Activated naive CD4-positive, alpha-beta T cell treated with anti-CD3 and anti-CD28 coated beads, Interleukin-2, amount 50 U/mL, for 72 hours (primary cell): ENCODE measurements at regions not wholly inside any gene's neighbourhood (a gene's known extent, or its start where the extent isn't known, plus 50 kb on each side); places are given as distances from the start of the nearest gene placed in this dataset.
A peak's percentile ranks its signal among the peaks of the same experiment; 100 is the strongest.

Experiments
- ATAC-seq, 2 donors: fragments of 150-1000 bp; cut with Tn5 transposase; 2 replicates each; pipeline ENCODE4 v1.10.0; 2021; ENCODE audit warnings: mild to moderate bottlenecking in 2 of 2, moderate library complexity in 2 of 2
- DNase-seq, 2 donors: peaks; one replicate each; pipeline ENCODE4 v3.0.0; 2021 to 2022; ENCODE audit warnings: low spot score in 2 of 2
- H3K27ac Mint-ChIP-seq, 2 donors: one replicate each; pipeline ENCODE4 v1.8.0; 2022; ENCODE audit warnings: mild to moderate bottlenecking in 2 of 2, mixed read lengths in 2 of 2
- H3K36me3 Mint-ChIP-seq, 2 donors: one replicate each; pipeline ENCODE4 v1.8.0; 2022; ENCODE audit warnings: mixed read lengths in 2 of 2
- H3K9me3 Mint-ChIP-seq, 2 donors: one replicate each; pipeline ENCODE4 v1.8.0; 2022; ENCODE audit warnings: mixed read lengths in 2 of 2

GRCh38 chr12:111010061-111010460, 89.7 kb upstream of the MYL2 start:
- ATAC-seq (no peak), DNase-seq (no peak)
- H3K27ac Mint-ChIP-seq: no peak overlapping the region
- peaks cover 3 to 5% of the 10 kb centered on the region in 2 donors for H3K9me3 Mint-ChIP-seq
- no peaks in the 10 kb centered on the region for H3K36me3 Mint-ChIP-seq

GRCh38 chr12:111006621-111007020, 86.2 kb upstream of the MYL2 start:
- DNase-seq (no peak), ATAC-seq (no peak)
- no peak overlapping the region for H3K27ac Mint-ChIP-seq
- peaks cover 3 to 5% of the 10 kb centered on the region in 2 donors for H3K9me3 Mint-ChIP-seq
- H3K36me3 Mint-ChIP-seq: no peaks in the 10 kb centered on the region

- H3K27ac Mint-ChIP-seq: no peak overlapping the region
- H3K36me3 Mint-ChIP-seq: peaks cover 5 to 6% of the 10 kb centered on the region in 2 donors
- ATAC-seq (no peak), DNase-seq (no peak)
- peaks cover 0 to 5% of the 10 kb centered on the region in 2 donors for H3K9me3 Mint-ChIP-seq
These were observed 78.6 kb upstream of the MYL2 start for GRCh38 chr12:110998971-110999370.

GRCh38 chr12:110998165-110998564, 77.8 kb upstream of the MYL2 start:
- peaks cover 0 to 5% of the 10 kb centered on the region in 2 donors for H3K9me3 Mint-ChIP-seq
- ATAC-seq (no peak), DNase-seq (no peak)

GRCh38 chr12:110996415-110996814, 76.0 kb upstream of the MYL2 start:
- peaks cover 5 to 6% of the 10 kb centered on the region in 2 donors for H3K36me3 Mint-ChIP-seq
- H3K9me3 Mint-ChIP-seq: peaks cover 0 to 5% of the 10 kb centered on the region in 2 donors

More at GRCh38 chr12:110998165-110998564, 77.8 kb upstream of the MYL2 start:
- peaks cover 5 to 6% of the 10 kb centered on the region in 2 donors for H3K36me3 Mint-ChIP-seq
- no peak overlapping the region for H3K27ac Mint-ChIP-seq

GRCh38 chr12:110995615-110996014, 75.2 kb upstream of the MYL2 start:
- H3K27ac Mint-ChIP-seq: no peak overlapping the region
- peaks cover 5 to 6% of the 10 kb centered on the region in 2 donors for H3K36me3 Mint-ChIP-seq
- no peak for DNase-seq
- peaks cover 0 to 5% of the 10 kb centered on the region in 2 donors for H3K9me3 Mint-ChIP-seq
- no peak for ATAC-seq

More at GRCh38 chr12:110996415-110996814, 76.0 kb upstream of the MYL2 start:
- ATAC-seq: no peak
- H3K27ac Mint-ChIP-seq: no peak overlapping the region
- DNase-seq: no peak

GRCh38 chr12:110995016-110995415, 74.6 kb upstream of the MYL2 start:
- Mint-ChIP-seq H3K36me3 (peaks cover 5 to 6% of the 10 kb centered on the region in 2 donors), H3K27ac (no peak overlapping the region), H3K9me3 (peaks cover 0 to 5% of the 10 kb centered on the region in 2 donors)
- DNase-seq: no peak
- no peak for ATAC-seq

- DNase-seq: no peak
- H3K36me3 Mint-ChIP-seq: peaks cover 5 to 6% of the 10 kb centered on the region in 2 donors
- no peak for ATAC-seq
- H3K27ac Mint-ChIP-seq: no peak overlapping the region
- H3K9me3 Mint-ChIP-seq: peaks cover 0 to 5% of the 10 kb centered on the region in 2 donors
These were observed 73.1 kb upstream of the MYL2 start for GRCh38 chr12:110993434-110993833.

- Mint-ChIP-seq H3K27ac (no peak overlapping the region), H3K36me3 (peaks cover 0 to 1% of the 10 kb centered on the region in 2 donors), H3K9me3 (peaks cover 0 to under 1% of the 10 kb centered on the region in 2 donors)
- ATAC-seq (no peak), DNase-seq (no peak)
These were observed 72.5 kb upstream of the MYL2 start for GRCh38 chr12:110992909-110993308.

GRCh38 chr12:110983811-110984210, 63.4 kb upstream of the MYL2 start:
- no peaks in the 10 kb centered on the region for H3K9me3 Mint-ChIP-seq
- ATAC-seq: no peak
- no peak for DNase-seq
- no peak overlapping the region for H3K27ac Mint-ChIP-seq
- no peaks in the 10 kb centered on the region for H3K36me3 Mint-ChIP-seq

- ATAC-seq: peak in 1 of 2 donors; percentile 70
- DNase-seq: no peak
- H3K9me3 Mint-ChIP-seq: peaks cover 4 to 14% of the 10 kb centered on the region in 2 donors
- no peaks in the 10 kb centered on the region for H3K36me3 Mint-ChIP-seq
- H3K27ac Mint-ChIP-seq: no peak overlapping the region
These were observed 52.5 kb upstream of the MYL2 start for GRCh38 chr12:110972866-110973265.

- no peak for ATAC-seq
- DNase-seq: no peak
- H3K36me3 Mint-ChIP-seq: no peaks in the 10 kb centered on the region
- no peak overlapping the region for H3K27ac Mint-ChIP-seq
- peaks cover 4 to 14% of the 10 kb centered on the region in 2 donors for H3K9me3 Mint-ChIP-seq
These were observed 51.6 kb upstream of the MYL2 start for GRCh38 chr12:110971936-110972335.

- no peak for ATAC-seq
- Mint-ChIP-seq H3K36me3 (no peaks in the 10 kb centered on the region), H3K9me3 (peaks cover 4 to 14% of the 10 kb centered on the region in 2 donors), H3K27ac (no peak overlapping the region)
- DNase-seq: no peak
These were observed 51.0 kb upstream of the MYL2 start for GRCh38 chr12:110971189-110971920.
